HG03135 (cell line): ENCODE measurements at regions not wholly inside any gene's neighbourhood (a gene's known extent, or its start where the extent isn't known, plus 50 kb on each side); places are given as distances from the start of the nearest gene placed in this dataset.
"Not testable (repeated sequence)": the region's sequence is repeated elsewhere in the genome, so short reads cannot be mapped to it uniquely, and the experiment has no call there.

Source experiments
- ATAC-seq: cut with Tn5 transposase; IDR thresholded peaks from one replicate; pipeline ENCODE4 v1.9.1; 2021; ENCODE audit warnings: mild to moderate bottlenecking, moderate library complexity; ENCODE audit not compliant: unreplicated experiment

GRCh38 chr13:90645582-90645981 is 701.9 kb upstream of the MIR17HG start:
- no peak for ATAC-seq

DNA sequence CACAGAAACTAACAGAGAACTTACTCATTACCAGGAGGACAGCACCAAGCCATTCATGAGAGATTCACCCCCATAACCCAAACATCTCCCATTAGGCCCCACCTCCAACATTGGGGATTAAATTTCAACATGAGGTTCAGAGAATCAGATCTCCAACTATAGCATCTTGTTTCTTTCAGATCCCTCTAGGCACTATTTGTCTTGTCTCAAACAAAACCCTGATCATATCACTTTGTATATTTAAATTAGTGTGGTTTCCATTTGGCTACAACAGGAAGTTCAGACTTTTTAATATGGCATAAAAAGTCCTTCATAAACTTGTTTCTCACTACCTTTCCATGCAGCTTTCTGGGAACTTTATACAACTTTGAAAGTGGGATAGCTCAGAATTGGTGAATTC is 699.0 kb upstream of the MIR17HG start:
- ATAC-seq: no peak

- no peak for ATAC-seq
These were observed 695.5 kb upstream of the MIR17HG start for GRCh38 chr13:90652036-90652435.

DNA sequence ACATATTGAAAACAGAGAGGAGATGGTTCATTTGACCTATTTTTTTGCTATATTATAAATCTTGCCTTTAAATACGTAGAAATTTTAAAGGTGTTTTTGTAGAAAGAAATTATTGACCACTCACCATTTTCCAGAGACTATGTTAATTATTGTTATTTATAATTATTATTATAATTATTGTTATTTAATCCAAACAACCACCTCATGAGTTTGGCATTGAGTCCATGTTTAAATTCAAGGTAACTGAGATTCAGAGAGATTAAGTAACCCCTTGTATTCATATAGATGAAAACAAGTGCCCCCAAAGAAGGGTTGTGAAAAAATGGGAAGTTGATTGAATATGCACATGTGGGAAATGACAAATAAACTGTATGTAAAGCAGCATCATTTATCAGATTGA is 692.5 kb upstream of the MIR17HG start:
- no peak for ATAC-seq

DNA sequence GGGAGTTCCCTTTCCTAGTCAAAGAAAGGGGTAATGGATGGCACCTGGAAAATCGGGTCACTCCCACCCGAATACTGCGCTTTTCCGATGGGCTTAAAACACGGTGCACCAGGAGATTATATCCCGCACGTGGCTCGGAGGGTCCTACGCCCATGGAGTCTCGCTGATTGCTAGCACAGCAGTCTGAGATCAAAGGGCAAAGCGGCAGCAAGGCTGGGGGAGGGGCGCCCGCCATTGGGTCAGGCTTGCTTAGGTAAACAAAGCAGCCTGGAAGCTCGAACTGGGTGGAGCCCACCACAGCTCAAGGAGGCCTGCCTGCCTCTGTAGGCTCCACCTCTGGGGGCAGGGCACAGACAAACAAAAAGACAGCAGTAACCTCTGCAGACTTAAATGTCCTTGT is 683.3 kb upstream of the MIR17HG start:
- not testable (repeated sequence) for ATAC-seq

DNA sequence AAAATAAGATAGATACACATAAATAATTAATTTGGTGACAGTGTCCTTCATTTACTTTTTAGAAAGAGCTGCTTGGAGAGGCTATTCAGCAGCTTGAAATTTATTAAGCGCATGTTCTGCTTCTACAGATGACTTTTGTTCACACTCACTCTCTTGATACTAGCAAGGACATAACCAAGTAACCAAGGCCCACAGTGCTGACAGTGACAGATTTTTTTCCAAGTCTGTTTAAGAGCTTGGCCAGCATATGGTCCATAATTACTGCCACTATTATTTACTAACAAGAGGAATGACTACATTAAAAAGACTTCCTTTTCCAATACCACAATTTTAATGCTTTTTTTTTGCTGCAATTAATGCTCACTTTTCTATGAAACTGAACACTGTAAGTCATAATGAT is 673.7 kb upstream of the MIR17HG start:
- ATAC-seq: no peak

DNA sequence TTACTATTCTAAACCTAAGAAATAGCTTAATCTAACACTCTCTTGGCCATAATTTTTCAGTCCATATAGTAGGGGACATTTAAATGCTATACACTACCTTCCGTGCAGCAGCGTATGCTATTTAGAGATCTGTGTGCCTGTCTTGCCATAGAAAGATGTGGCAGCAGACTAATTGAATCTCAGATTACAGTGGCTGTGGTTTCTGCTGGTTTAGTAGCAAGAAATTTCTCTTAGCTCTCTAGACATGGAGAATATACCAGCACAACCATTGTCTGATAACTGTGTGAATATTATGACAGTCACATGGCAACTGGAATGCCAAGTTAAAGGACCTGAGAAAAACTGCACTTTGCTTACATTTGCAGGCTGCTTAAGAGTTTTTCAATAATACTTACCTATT is 672.4 kb upstream of the MIR17HG start:
- no peak for ATAC-seq

DNA sequence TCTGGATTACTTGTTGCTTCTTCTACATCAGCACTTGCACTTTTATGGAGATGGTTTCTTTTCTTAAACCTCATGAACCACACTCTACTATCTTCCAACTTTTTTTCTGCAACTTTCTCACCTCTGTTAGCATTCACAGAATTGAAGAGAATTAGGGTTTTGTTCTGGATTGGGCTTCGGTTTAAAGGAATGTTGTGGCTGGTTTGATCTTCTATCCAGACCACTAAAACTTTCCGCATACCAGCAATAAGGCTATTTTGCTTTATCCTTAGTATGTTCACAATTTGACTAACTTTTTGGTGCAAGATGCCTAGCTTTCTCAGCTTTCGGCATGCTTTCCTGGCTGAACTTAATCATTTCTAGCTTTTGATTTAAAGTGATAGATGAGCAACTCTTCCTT is 666.7 kb upstream of the MIR17HG start:
- ATAC-seq: no peak

- ATAC-seq: no peak
These were observed 663.8 kb upstream of the MIR17HG start for GRCh38 chr13:90683711-90684131.

DNA sequence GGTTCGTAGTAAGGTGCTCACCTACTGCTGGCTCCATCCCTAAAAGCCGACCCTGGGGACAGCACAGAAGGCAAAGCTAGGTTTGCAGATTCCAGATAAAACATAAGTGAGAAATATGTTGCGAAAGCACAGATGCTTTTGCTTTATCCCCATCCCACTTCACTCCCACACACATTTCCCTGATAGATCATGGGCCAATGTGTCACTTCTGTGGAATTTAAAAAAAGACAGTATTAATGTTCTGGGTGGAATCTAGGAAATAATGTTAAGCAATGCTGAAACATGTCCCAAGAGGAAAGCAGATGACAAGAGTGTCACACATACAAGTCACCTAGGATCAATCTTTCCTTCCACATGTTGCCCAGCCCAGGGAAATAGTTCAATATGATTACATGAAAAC is 661.0 kb upstream of the MIR17HG start:
- no peak for ATAC-seq

DNA sequence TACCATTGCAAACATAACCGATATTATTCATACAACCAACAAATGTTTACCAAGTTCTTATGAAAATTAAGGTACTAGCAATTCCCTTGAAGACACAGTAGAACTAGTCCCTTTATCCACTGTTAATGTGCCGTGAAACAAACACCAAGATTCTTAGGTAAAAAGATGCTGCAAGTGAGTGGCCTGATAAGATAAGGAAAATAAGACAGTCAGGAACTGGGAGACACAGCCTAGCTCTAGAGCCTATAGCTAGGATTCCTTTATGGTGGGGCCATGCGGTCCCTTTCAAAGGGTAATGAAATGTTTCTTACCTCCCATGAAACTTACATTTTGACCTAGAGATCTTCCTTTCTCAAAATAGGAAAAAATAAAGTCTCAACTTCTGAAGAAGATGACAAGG is 658.4 kb upstream of the MIR17HG start:
- no peak for ATAC-seq

DNA sequence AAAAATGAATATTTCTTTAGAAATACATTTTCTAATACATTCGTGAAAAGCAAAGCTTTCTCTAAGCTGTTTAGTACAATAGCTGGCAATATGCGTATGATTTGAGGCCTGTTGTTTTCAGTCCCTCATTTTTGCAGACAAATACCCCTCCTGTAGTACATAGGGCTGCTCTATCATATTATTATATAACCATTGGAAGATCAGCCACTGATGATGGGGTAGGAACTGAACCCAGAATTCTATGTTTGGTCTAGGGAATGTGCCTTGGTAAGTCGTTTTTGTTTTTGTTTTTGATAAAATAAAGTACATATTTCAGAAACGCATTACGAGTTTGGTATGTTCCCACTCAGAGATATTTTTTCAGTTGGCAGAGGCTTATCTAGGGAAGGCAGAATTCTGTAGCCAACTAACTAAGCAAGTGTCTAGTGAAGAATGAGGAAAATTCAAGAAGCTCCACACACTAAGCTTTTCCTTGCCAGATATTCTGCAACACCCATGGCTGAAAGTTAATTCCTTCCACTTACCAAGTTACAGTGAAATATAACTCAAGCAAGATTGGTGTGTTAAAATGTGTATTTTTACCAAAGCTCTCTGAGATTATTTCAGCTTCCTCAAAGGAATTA is 656.9 kb upstream of the MIR17HG start:
- ATAC-seq: no peak

GRCh38 chr13:90696254-90696653 is 651.2 kb upstream of the MIR17HG start:
- ATAC-seq: no peak

DNA sequence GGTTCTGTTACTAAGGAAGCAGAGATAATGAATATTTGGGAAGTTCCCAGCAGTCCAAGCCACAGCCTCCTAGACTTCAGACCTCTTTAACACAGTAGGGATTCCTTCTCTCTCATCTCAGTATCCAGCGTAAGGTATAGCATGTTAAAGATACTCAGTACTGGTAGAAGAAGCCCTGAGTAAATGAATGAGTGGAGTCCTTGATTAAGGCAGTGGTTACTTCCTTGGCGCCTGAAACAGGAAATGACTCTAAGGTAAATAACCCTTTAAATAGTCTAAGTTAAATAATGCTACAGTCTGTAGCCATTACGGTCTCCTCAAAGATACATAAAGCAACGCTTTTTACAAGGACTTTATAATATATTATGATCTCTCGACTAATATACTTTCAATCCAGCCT is 650.8 kb upstream of the MIR17HG start:
- no peak for ATAC-seq

- ATAC-seq: no peak
These were observed 647.1 kb upstream of the MIR17HG start for GRCh38 chr13:90700340-90700739.

- no peak for ATAC-seq
These were observed 646.2 kb upstream of the MIR17HG start for GRCh38 chr13:90701264-90701663.

DNA sequence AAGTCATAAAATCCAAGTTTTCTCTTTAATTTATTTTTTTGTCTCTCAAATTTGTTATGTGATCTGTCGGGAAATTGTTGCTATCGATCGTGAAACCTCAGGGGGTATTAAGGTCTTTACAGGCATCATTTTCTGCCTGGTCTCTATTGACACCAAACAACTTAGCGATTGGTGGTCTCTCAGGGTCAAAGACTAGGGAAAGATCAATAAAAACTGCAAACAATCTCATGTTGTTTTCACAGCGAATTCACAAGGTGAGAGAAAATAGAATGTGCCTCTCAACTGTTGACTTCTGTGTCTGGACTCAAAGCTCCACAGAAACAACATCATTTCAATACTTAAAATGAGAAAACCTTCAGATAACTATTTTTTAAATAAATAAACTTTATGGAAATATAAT is 645.4 kb upstream of the MIR17HG start:
- no peak for ATAC-seq

GRCh38 chr13:90706631-90707030 is 640.9 kb upstream of the MIR17HG start:
- ATAC-seq: no peak

DNA sequence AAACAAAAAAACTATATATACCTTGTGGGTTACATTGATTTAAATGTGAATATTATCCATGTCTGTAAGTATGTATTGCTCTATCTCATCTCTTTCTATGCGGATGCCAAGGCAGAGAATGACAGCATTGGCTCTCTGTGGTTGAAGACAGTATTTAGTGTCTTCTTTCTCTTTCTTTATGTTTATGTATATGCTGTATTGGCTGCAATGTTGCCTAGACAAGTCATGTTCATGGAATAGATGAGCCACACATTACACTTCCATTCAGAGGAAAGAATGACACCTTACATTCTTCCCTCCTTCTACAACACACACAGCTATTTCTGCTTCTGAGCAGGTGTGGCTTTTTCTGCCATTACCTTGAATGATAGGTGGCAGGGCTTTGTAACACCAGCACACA is 639.4 kb upstream of the MIR17HG start:
- no peak for ATAC-seq

GRCh38 chr13:90709319-90709718 is 638.2 kb upstream of the MIR17HG start:
- ATAC-seq: no peak

- ATAC-seq: no peak
These were observed 637.2 kb upstream of the MIR17HG start for GRCh38 chr13:90710164-90710759.

DNA sequence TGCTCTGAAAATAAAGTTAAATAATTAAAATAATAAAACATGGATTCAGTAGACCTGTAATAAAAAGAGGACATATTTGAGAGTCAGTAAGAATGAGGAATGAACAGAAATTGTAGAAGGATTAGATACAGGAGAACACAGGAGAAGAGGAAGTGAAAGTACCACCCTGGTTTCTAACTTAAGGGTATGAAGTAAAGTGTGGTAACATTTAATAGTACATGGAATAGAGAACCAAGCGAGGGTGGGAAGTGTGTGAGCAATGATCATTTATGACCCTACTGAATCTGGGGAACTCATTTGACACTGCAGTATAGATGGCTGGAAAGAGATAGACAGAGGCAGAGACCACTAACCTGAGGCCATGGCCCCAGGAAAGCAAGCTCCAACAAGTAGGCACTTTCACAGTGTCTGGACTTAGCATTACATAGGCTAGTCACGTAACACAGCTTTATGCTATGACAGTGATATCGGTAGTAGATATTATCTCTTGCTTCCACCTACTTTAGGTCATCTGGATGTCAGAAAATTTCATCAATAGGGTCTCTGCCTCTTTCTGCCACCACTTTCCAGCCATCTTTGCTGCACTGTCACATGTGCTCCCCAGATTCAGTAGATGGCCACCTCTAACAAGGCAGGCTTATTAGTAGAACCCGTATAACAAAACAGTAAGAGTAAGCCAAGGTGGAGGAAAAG is 633.9 kb upstream of the MIR17HG start:
- ATAC-seq: no peak
